A549 (cell line): ENCODE measurements at regions not wholly inside any gene's neighbourhood (a gene's known extent, or its start where the extent isn't known, plus 50 kb on each side); places are given as distances from the start of the nearest gene placed in this dataset.

Experiments
- BCL3 ChIP-seq: fragments of >200 bp; sonication (Bioruptor Twin); formaldehyde crosslinking; IDR thresholded peaks from 3 replicates; pipeline ENCODE4 v1.6.1; 2016
- CBX8 ChIP-seq: fragments of 200-600 bp; sonication (generic); IDR thresholded peaks from 2 replicates; pipeline ENCODE4 v1.6.1; 2016
- CHD2 ChIP-seq: fragments of 150-350 bp; IDR thresholded peaks from 2 replicates; pipeline ENCODE4 v1.6.1; 2014; ENCODE audit warnings: low read length; ENCODE audit not compliant: partially characterized antibody
- CTCF ChIP-seq: fragments of >200 bp; sonication (Bioruptor Twin); formaldehyde crosslinking; IDR thresholded peaks from 3 replicates; pipeline ENCODE4 v1.5.1; 2016
- GATA3 ChIP-seq: IDR thresholded peaks from 2 replicates; pipeline ENCODE4 v1.6.1; 2012; ENCODE audit warnings: borderline replicate concordance
- HDAC2 ChIP-seq: fragments of 200-600 bp; sonication (generic); IDR thresholded peaks from 2 replicates; pipeline ENCODE4 v1.6.1; 2016
- POLR2A ChIP-seq: IDR thresholded peaks from 2 replicates; pipeline ENCODE4 v1.6.1; 2012; ENCODE audit warnings: mild to moderate bottlenecking, low read length
- RFX5 ChIP-seq: fragments of 450-650 bp; IDR thresholded peaks from 2 replicates; pipeline ENCODE4 v1.7.1; 2014; ENCODE audit warnings: antibody characterized with exemption, mild to moderate bottlenecking, moderate library complexity
- USF2 ChIP-seq: fragments of 450-650 bp; IDR thresholded peaks from 2 replicates; pipeline ENCODE4 v1.6.1; 2014; ENCODE audit warnings: antibody characterized with exemption

- TF ChIP-seq HDAC2 (no peak), CTCF (no peak), RFX5 (no peak), POLR2A (no peak), GATA3 (no peak), CBX8 (no peak), CHD2 (no peak), USF2 (no peak), BCL3 (no peak)
These were observed 217.9 kb downstream of the RWDD3 start for GRCh38 chr1:95451904-95452303.
